Stomach (tissue), 4 donors: ENCODE measurements at regions not wholly inside any gene's neighbourhood (a gene's known extent, or its start where the extent isn't known, plus 50 kb on each side); places are given as distances from the start of the nearest gene placed in this dataset.

Source experiments
- CTCF ChIP-seq, 7 experiments: fragments of 450-650 bp in 4 of 7; fragments of 200-600 bp in 3 of 7; sonication (generic) in 3 of 7; IDR thresholded peaks; one replicate each; pipeline ENCODE4 v1.5.1; 2016 to 2019; ENCODE audit warnings: antibody characterized with exemption in 7 of 7, control low read depth in 2 of 7, mild to moderate bottlenecking in 1 of 7
- EP300 ChIP-seq: sonication (generic); formaldehyde crosslinking; IDR thresholded peaks from one replicate; pipeline ENCODE4 v1.6.1; 2017; ENCODE audit warnings: antibody characterized with exemption
- POLR2A ChIP-seq, 4 donors: fragments of 450-650 bp; IDR thresholded peaks; one replicate each; pipeline ENCODE4 v1.6.1; 2016; ENCODE audit warnings: antibody characterized with exemption in 4 of 4, control low read depth in 2 of 4, mild to moderate bottlenecking in 1 of 4, moderate library complexity in 1 of 4
- POLR2AphosphoS5 ChIP-seq, 3 donors: sonication (generic); formaldehyde crosslinking; IDR thresholded peaks; one replicate each; pipeline ENCODE4 v1.6.1; 2016; ENCODE audit warnings: antibody characterized with exemption in 3 of 3

GRCh38 chr6:139572001-139572400 is 197.6 kb upstream of the CITED2 start:
- no peak for TF ChIP-seq CTCF (IDR thresholded peaks at IDR 0.05)
- no peak for TF ChIP-seq POLR2A (IDR thresholded peaks at IDR 0.05)
- TF ChIP-seq POLR2AphosphoS5 (IDR thresholded peaks at IDR 0.05) = no peak
- no peak for TF ChIP-seq EP300
